Stimulated activated naive CD8-positive, alpha-beta T cell treated with anti-CD3 and anti-CD28 coated beads, Interleukin-15, Interleukin-2, amounts not matched to agents 100 U/mL and 50 U/mL, for 24 hours (primary cell): ENCODE measurements at regions not wholly inside any gene's neighbourhood (a gene's known extent, or its start where the extent isn't known, plus 50 kb on each side); places are given as distances from the start of the nearest gene placed in this dataset.
"Not testable (repeated sequence)": the region's sequence is repeated elsewhere in the genome, so short reads cannot be mapped to it uniquely, and the experiment has no call there.

Experiments used
- ATAC-seq: fragments of 150-1000 bp; cut with Tn5 transposase; one replicate; pipeline ENCODE4 v1.10.0; 2021
- DNase-seq: peaks from one replicate; pipeline ENCODE4 v3.0.0; 2021

DNA sequence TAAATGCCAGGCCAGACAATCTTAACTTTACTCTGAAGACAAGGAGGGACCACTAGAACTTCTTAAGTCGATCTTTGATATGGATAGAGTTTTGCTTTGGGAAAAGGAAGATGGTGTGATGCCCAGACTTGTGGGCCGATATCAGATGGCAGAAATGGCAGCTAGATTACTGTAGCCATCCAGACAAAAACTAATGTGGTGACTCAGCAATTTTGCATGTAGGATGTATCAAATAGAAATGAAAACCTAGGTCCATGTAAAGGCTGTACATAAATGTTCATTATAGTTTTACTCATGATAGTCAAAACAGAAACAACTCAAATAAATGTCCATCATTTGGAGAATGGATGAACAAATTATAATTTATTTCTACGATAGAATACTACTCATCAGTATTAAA lies 121.5 kb downstream of the APIP start:
- DNase-seq: no peak
- no peak for ATAC-seq

GRCh38 chr11:34793666-34794065 lies 122.5 kb downstream of the APIP start:
- no peak for DNase-seq

GRCh38 chr11:34792814-34793258 lies 123.3 kb downstream of the APIP start:
- no peak for ATAC-seq
- no peak for DNase-seq

More at GRCh38 chr11:34793666-34794065, 122.5 kb downstream of the APIP start:
- ATAC-seq: no peak

DNA sequence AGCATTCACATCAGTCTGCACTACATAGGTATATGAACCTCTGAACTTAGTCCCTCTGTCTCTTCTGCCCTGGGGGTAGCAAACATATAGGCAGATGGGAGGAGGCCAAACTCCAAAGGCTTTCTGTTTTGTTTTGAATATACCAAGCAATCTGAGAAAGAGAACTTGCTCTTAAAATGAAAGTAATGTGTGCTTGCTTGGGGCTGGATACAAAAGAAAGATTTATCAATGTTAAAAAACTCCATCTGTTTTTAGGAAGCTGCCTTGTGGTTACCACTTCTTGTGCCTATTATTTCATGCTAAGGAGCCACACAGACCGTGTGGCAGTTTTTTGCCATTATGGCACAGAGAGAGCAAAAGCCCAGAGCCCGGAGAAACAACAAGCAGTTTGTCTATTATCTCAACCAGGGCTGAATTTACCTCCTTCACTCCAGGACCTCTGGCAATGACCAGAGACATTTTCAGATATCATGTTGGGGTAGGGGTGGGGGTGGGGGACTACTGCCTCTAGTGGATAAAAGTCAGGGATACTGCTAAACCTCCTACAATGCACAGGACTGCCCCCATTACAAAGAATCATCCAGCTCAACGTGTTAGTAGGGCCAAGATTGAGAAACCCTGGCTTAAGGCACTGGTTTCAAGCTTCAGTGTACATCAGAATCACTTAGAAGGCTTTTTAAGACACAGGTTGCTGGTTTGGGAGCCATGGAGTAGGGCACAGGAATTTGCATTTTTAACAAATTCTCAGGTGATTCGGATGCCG lies 124.2 kb downstream of the APIP start:
- no peak for DNase-seq
- ATAC-seq: no peak

DNA sequence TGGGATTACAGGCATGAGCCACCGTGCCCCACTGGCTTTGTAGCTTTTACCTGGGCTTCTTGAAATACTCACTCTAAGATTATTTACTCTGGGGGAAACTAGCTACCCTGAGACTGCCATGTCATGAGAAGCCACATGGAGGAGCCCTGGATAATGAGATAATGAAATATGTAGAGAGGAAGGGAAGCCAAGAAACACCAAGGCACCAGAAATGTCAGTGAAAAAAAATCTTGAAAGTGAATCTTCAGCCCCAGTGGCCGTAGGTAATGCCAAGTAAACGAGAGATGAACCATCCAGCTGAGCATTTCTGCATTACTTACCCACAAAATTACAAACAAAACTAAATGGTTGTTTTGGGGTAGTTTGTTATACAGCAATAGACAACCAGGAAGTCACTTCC lies 125.6 kb downstream of the APIP start:
- DNase-seq: no peak
- no peak for ATAC-seq

GRCh38 chr11:34789196-34789834 lies 126.9 kb downstream of the APIP start:
- no peak for DNase-seq
- no peak for ATAC-seq

GRCh38 chr11:34788642-34789041 lies 127.5 kb downstream of the APIP start:
- ATAC-seq (no peak), DNase-seq (no peak)

DNA sequence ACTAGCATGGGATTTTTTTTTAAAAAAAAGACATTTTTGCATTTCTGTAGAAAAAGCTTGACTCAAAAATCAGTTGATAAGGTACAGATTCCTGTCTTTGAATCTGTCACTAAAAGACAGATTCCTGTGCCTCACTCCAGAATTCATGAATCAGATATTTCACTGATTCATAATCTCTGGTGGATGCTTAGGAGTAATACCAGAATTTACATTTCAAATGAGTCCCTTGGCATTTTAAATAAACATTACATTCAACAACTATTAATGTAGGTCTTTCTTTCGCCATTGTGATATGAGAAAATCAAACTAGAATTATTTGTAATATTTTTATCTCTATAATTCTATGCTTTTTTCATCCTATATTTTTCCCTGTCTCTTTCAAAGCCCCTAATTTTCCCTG lies 128.3 kb downstream of the APIP start:
- DNase-seq (no peak), ATAC-seq (no peak)

GRCh38 chr11:34787348-34787747 lies 128.8 kb downstream of the APIP start:
- no peak for ATAC-seq

DNA sequence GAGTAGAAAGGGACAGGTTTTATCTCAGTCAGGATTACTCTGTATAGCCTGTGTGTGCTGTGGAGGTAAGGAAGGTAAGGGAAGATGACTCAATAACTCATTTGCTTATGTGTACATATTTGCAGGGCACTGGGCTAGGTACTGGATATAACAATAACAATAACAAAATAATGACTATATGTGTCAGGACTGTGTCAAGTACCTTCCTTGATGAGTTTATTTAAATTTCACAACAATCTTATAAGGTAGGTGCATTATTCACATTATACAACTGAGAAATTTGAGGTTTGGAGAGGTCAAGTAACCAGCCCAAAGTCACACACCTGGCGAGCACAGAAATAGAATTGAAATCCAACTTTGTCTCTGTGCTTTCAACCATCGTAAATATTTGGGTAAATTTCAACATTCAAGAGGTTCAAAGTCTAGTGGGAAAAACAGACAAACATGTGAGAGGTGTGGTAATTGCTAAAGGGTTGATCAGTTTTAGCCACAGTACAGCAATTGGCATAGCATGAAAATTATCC lies 131.8 kb downstream of the APIP start:
- DNase-seq (no peak), ATAC-seq (no peak)

More at GRCh38 chr11:34787348-34787747, 128.8 kb downstream of the APIP start:
- DNase-seq: no peak

DNA sequence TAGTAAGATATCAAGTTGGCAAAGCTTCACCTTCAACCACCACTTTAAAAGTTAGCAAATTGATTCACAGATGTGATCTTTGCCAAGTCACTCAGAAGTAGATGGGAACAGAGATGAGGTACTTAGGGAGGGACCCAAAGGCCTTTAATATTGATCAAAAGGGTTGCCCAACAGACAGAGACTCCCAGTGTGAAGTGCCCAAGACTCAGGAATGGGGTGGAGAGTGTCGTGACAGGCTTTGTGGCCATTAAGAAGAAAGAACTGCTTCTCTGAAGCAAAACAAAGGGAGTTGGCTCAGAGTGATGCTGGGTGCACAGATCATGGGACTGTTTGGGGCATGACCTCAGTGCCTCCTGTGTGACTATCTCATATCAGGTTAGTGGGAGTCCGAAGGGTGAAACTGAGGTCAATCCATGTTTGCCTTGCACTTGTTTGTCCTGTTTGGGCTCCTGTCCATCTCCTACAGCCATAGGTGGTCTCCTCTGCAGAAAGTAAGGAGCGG lies 132.3 kb downstream of the APIP start:
- no peak for DNase-seq

DNA sequence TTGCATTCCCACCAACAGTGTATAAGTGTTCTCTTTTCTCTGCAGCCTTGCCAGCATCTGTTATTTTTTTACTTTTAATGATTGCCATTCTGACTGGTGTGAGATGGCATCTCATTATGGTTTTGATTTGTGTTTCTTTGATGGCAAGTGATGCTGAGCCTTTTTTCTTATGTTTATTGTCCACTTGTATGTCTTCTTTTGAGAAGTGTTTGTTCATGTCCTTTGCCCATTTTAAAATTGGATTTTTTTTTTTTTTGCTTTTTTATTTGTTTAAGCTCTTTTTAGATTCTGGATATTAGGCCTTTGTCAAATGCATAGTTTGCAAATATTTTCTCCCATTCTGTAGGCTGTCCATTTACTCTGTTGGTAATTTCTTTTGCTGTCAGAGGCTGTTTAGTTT lies 134.4 kb downstream of the APIP start:
- not testable (repeated sequence) for ATAC-seq, DNase-seq

More for the DNA sequence above, 132.3 kb downstream of the APIP start:
- ATAC-seq: no peak

GRCh38 chr11:34775417-34775888 lies 140.7 kb downstream of the APIP start:
- no peak for ATAC-seq
- no peak for DNase-seq

DNA sequence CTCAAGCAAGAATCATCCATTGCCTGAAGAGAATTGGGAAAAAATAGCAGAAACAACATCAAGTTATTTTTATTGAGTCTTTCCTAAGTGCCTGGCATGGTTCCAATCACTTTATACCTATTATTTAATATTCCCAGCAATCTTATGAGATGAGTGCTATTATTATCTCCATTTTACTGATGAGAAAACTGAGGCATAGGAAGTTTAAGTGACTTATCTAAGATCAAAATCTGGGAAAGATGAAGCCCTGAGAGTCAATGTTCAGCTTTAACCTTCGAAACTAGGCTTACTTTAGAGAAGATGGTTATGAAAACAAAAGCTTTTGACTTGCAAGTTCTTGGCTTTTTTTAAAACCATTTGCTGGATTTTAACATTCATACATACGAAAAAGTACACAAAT lies 141.6 kb downstream of the APIP start:
- ATAC-seq (no peak), DNase-seq (no peak)

- DNase-seq (no peak), ATAC-seq (no peak)
These were observed 142.4 kb downstream of the APIP start for GRCh38 chr11:34773826-34774225.

DNA sequence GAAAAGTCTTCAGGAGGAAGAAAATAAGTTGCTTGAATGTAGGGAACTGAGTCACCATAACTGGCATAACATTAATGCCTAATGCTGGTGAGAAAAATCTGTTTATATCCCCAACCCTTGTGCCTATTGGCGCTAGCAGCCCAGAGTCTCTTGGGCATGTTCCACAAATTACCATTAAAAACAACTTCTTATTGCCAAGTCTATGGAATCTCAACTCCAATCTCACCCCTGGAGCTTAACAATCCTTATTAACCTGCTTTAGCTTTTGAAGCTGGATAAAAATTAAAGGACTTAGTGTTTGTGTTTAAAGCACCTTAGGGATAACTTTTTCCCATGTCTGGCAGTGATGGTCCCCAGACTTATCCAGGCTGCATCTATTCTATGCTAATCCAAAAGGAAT lies 143.0 kb downstream of the APIP start:
- ATAC-seq: no peak

DNA sequence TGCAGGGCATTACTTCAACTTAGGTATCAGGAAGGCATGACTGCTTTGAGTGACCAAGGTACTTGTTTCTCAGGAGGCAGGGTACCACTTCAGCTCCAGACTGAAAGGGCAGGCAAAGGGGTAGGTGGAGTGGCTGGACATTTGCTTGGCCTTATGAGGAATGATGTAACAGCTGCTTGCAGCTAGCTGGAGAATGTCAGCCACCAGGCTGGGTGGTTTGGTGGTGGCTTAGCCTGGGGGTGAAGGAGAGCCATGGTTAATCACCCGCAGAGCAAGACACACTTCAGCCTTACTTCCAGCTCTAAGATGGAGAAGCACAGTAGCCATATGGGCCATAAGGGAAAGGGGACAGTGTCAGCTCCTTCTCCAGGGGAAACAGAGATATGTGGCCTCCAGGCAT lies 146.1 kb downstream of the APIP start:
- ATAC-seq: no peak

More for the DNA sequence above, 143.0 kb downstream of the APIP start:
- DNase-seq: no peak

DNA sequence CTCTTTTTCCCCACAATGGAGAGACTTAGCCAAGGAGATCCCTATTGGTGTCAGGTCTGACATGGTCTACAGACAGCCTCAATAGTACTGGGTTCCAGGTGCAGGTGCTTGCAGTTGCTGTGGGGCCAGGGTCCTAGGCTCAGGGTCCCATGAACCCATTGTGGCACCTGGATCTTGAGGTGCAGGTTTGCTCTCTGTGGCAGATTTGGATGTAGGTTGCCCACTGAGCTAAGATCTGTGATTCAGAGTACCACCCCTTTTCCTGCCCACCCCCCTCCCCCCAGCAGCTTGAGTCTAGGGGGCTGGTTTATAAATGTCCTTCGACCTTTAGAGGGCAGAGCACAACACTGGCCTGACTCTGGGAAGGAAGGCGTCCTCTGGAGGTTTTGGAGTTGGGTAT lies 147.0 kb downstream of the APIP start:
- ATAC-seq (no peak), DNase-seq (no peak)

More for the DNA sequence above, 146.1 kb downstream of the APIP start:
- DNase-seq: no peak

DNA sequence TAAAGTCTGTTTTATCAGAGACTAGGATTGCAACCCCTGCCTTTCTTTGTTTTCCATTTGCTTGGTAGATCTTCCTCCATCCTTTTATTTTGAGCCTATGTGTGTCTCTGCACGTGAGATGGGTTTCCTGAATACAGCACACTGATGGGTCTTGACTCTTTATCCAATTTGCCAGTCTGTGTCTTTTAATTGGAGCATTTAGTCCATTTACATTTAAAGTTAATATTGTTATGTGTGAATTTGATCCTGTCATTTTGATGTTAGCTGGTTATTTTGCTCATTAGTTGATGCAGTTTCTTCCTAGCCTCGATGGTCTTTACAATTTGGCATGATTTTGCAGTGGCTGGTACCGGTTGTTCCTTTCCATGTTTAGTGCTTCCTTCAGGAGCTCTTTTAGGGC lies 141.7 kb downstream of the EHF start:
- DNase-seq: not testable (repeated sequence)

GRCh38 chr11:34758262-34758661 lies 137.4 kb downstream of the EHF start:
- ATAC-seq (no peak), DNase-seq (no peak)

More for the DNA sequence above, 141.7 kb downstream of the EHF start:
- not testable (repeated sequence) for ATAC-seq

GRCh38 chr11:34757026-34757451 lies 136.1 kb downstream of the EHF start:
- ATAC-seq: no peak
- DNase-seq: no peak

GRCh38 chr11:34756591-34756990 lies 135.7 kb downstream of the EHF start:
- DNase-seq: no peak
- ATAC-seq: no peak

- DNase-seq (no peak), ATAC-seq (no peak)
These were observed 134.8 kb downstream of the EHF start for GRCh38 chr11:34755671-34756070.
